ENCODE measurements at regions not wholly inside any gene's neighbourhood (a gene's known extent, or its start where the extent isn't known, plus 50 kb on each side); places are given as distances from the start of the nearest gene placed in this dataset.

DNA sequence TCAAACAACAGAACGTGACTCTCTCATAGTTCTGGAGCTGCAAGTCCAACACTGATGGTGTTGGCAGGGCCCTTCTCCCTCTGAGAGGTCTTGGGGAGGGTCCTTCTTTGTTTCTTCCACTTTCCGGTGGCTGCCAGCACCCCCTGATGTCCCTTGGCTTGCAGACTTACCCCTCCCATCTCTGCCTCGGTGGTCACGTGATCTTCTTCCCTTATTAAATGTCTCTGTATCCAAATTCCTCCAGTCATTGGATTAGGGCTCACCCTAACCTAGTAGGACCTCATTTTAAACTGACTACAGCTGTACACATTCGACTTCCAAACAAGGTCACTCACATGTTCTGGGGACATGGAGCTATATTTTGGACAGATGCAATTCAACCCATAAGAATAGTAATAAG lies 780.6 kb upstream of the SALL3 start:
- Histone ChIP-seq H3K4me3 (ENCODE audit: low read depth, low read length, poor library complexity, severe bottlenecking) (no peak overlapping the region), H3K27ac (ENCODE audit: low read depth, low read length, poor library complexity, severe bottlenecking) (no peak overlapping the region), H3K9me3 (ENCODE audit: low read depth, low read length, poor library complexity, severe bottlenecking) (peaks cover 43% of the 10 kb centered on the region), H3K4me1 (ENCODE audit: insufficient read depth, low read length, poor library complexity, severe bottlenecking) (no peaks in the 10 kb centered on the region), H3K36me3 (ENCODE audit: insufficient read depth, low read length, poor library complexity, severe bottlenecking) (no peaks in the 10 kb centered on the region), H3K27me3 (replicated peaks; ENCODE audit: insufficient read depth, low read depth, low read length, poor library complexity) (no peaks in the 10 kb centered on the region)
- no peak for TF ChIP-seq EZH2 (IDR thresholded peaks at IDR 0.05; ENCODE audit: borderline replicate concordance, low read depth, low read length, poor library complexity, severe bottlenecking)
- POLR2A ChIA-PET (ENCODE audit: low non-redundant PET), result no interaction called here
- BruUV-seq (replicated peaks), result no TSS peak
- CTCF ChIA-PET, result no interaction called here
- intact Hi-C loops (cut with micrococcal nuclease; ENCODE audit: unreplicated experiment), result no loop called here
- no peak for DNase-seq (ENCODE audit: low spot score)

DNA sequence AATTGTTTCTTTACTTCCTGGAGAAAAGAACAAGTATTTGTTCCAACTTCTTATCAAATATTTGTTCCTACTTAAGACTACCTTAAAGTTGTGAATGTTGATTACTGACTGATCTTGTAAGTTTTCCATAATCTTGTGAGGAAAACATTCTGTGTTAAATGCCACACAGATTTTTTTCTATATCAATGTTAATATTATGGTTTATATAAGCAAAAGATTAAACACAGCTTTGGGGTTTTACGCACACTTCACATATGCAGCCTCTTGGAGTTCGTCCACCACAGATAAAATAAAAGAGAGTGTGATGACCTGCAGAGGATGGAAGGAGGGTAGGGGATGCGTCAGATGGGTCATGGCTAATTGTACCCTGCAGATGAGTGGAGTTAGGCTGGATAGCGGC lies 780.0 kb upstream of the SALL3 start:
- H3K4me3 ChIP-seq (ENCODE audit: low read depth, low read length, poor library complexity, severe bottlenecking), result no peak overlapping the region
- H3K9me3 ChIP-seq (ENCODE audit: low read depth, low read length, poor library complexity, severe bottlenecking), result peaks cover 46% of the 10 kb centered on the region
- TF ChIP-seq EZH2 (IDR thresholded peaks at IDR 0.05; ENCODE audit: borderline replicate concordance, low read depth, low read length, poor library complexity, severe bottlenecking), result no peak
- TF ChIP-seq, protein P1, sequence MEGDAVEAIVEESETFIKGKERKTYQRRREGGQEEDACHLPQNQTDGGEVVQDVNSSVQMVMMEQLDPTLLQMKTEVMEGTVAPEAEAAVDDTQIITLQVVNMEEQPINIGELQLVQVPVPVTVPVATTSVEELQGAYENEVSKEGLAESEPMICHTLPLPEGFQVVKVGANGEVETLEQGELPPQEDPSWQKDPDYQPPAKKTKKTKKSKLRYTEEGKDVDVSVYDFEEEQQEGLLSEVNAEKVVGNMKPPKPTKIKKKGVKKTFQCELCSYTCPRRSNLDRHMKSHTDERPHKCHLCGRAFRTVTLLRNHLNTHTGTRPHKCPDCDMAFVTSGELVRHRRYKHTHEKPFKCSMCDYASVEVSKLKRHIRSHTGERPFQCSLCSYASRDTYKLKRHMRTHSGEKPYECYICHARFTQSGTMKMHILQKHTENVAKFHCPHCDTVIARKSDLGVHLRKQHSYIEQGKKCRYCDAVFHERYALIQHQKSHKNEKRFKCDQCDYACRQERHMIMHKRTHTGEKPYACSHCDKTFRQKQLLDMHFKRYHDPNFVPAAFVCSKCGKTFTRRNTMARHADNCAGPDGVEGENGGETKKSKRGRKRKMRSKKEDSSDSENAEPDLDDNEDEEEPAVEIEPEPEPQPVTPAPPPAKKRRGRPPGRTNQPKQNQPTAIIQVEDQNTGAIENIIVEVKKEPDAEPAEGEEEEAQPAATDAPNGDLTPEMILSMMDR (conservative IDR thresholded peaks at IDR 0.05; ENCODE audit: low read depth, low read length), result no peak
- H3K36me3 ChIP-seq (ENCODE audit: insufficient read depth, low read length, poor library complexity, severe bottlenecking), result no peaks in the 10 kb centered on the region
- ChIA-PET CTCF (no interaction called here), POLR2A (ENCODE audit: low non-redundant PET) (no interaction called here)
- intact Hi-C loops (cut with micrococcal nuclease; ENCODE audit: unreplicated experiment), result no loop called here
- DNase-seq (ENCODE audit: low spot score), result no peak
- BruUV-seq (replicated peaks), result no TSS peak
- no peaks in the 10 kb centered on the region for H3K27me3 ChIP-seq (replicated peaks; ENCODE audit: insufficient read depth, low read depth, low read length, poor library complexity)
- H3K27ac ChIP-seq (ENCODE audit: low read depth, low read length, poor library complexity, severe bottlenecking), result no peak overlapping the region
- no peaks in the 10 kb centered on the region for H3K4me1 ChIP-seq (ENCODE audit: insufficient read depth, low read length, poor library complexity, severe bottlenecking)

DNA sequence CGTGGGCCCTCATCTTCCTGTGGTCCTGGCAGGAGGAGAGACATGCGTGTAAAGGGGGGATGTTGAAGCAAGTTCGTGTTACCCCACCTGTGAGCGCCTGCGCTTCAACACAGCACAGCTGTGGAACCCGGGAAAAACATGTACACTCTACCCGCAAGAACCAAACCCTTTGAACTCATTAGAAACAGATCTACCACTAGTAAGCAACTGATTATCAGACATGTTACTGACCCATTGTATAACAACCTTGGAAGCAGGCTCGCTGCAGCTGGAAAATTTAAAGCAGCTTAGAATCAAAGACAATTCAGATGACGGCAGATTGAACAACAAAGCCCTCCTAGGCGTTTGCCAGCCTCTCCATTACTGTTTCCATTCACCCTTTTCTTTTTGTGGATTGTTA lies 771.7 kb upstream of the SALL3 start:
- TF ChIP-seq, protein P1 (conservative IDR thresholded peaks at IDR 0.05; ENCODE audit: low read depth, low read length), result no peak
- no peak for TF ChIP-seq EZH2 (IDR thresholded peaks at IDR 0.05; ENCODE audit: borderline replicate concordance, low read depth, low read length, poor library complexity, severe bottlenecking)
- intact Hi-C loops (cut with micrococcal nuclease; ENCODE audit: unreplicated experiment), result no loop called here
- ChIA-PET POLR2A (ENCODE audit: low non-redundant PET) (no interaction called here), CTCF (no interaction called here)
- H3K27ac ChIP-seq (ENCODE audit: low read depth, low read length, poor library complexity, severe bottlenecking), result no peak overlapping the region
- H3K4me1 ChIP-seq (ENCODE audit: insufficient read depth, low read length, poor library complexity, severe bottlenecking), result no peaks in the 10 kb centered on the region
- no peak for DNase-seq (ENCODE audit: low spot score)
- BruUV-seq (replicated peaks), result no TSS peak
- peaks cover 30% of the 10 kb centered on the region for H3K9me3 ChIP-seq (ENCODE audit: low read depth, low read length, poor library complexity, severe bottlenecking)
- no peak overlapping the region for H3K4me3 ChIP-seq (ENCODE audit: low read depth, low read length, poor library complexity, severe bottlenecking)
- H3K27me3 ChIP-seq (replicated peaks; ENCODE audit: insufficient read depth, low read depth, low read length, poor library complexity), result no peaks in the 10 kb centered on the region
- no peaks in the 10 kb centered on the region for H3K36me3 ChIP-seq (ENCODE audit: insufficient read depth, low read length, poor library complexity, severe bottlenecking)

DNA sequence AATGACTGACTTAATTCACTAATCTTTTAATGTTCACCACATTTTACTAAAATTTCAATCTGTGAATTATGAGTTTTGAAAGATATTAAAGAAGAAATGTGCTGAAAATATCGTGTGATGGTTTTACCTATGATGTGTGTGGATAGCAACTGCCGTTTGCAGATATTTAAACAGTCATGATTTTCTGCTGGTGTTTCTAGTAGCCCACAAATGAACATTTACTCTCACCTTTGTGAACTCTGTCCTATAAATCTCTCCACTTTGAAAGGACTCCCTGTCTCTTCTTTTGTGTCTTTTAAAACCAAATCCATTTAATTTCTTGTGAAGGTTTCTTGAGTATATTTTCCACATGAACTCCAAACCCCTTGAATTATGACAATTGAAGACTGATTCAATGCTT lies 771.2 kb upstream of the SALL3 start:
- intact Hi-C loops (cut with micrococcal nuclease; ENCODE audit: unreplicated experiment), result no loop called here
- DNase-seq (ENCODE audit: low spot score), result no peak
- no peaks in the 10 kb centered on the region for H3K36me3 ChIP-seq (ENCODE audit: insufficient read depth, low read length, poor library complexity, severe bottlenecking)
- TF ChIP-seq EZH2 (IDR thresholded peaks at IDR 0.05; ENCODE audit: borderline replicate concordance, low read depth, low read length, poor library complexity, severe bottlenecking), result no peak
- TF ChIP-seq, protein P1 (conservative IDR thresholded peaks at IDR 0.05; ENCODE audit: low read depth, low read length), result no peak
- BruUV-seq (replicated peaks), result no TSS peak
- POLR2A ChIA-PET (ENCODE audit: low non-redundant PET), result no interaction called here
- CTCF ChIA-PET, result no interaction called here
- H3K4me3 ChIP-seq (ENCODE audit: low read depth, low read length, poor library complexity, severe bottlenecking), result no peak overlapping the region
- H3K4me1 ChIP-seq (ENCODE audit: insufficient read depth, low read length, poor library complexity, severe bottlenecking), result no peaks in the 10 kb centered on the region
- H3K27me3 ChIP-seq (replicated peaks; ENCODE audit: insufficient read depth, low read depth, low read length, poor library complexity), result no peaks in the 10 kb centered on the region
- peaks cover 30% of the 10 kb centered on the region for H3K9me3 ChIP-seq (ENCODE audit: low read depth, low read length, poor library complexity, severe bottlenecking)
- H3K27ac ChIP-seq (ENCODE audit: low read depth, low read length, poor library complexity, severe bottlenecking), result no peak overlapping the region
